ENCODE measurements at regions not wholly inside any gene's neighbourhood (a gene's known extent, or its start where the extent isn't known, plus 50 kb on each side); places are given as distances from the start of the nearest gene placed in this dataset.

DNA sequence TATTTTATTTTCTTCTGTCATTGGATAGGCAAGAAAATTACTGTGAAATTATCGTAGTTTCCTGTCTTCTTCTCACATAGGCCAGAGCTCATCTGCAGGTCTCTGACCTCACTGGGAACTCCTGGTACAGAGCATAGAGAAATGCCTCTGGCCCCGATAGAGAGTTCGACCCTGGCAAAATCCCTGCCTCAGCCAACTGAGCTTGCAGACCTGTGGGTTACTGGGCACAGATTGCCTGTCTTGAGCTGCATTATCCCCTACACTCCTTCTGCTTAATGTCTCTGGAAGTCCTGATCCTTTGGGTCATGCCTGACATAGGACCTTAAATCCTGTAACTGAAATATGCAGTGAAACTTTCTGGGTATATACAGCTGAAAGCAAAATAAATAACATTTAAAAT lies 439.3 kb upstream of the CTNND2 start:
- no peak for DNase-seq (ENCODE audit: low spot score)

- DNase-seq (ENCODE audit: low spot score), result no peak
These were observed 431.7 kb upstream of the CTNND2 start for GRCh38 chr5:12335938-12336337.

- DNase-seq (ENCODE audit: low spot score), result no peak
These were observed 428.2 kb upstream of the CTNND2 start for GRCh38 chr5:12332480-12332879.

- no peak for DNase-seq (ENCODE audit: low spot score)
These were observed 426.8 kb upstream of the CTNND2 start for GRCh38 chr5:12330993-12331588.

DNA sequence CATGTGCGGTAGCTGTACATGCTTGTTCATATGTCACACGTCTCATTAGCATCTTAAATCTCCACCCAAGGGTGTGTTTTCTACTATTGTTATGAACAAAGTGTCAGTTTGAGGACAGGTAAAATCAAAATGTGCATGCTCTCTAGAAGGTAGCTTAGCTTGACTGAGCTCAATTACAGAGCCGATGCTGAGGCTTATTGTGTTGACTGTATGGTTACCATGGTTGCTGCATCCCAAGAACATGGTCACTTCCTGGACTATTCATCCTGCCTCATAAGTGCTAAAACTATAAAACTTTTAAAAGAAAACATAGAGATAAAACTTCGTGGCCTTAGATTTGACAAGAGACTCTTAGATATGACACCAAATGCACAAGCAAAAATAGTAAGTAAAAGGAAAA lies 426.1 kb upstream of the CTNND2 start:
- no peak for DNase-seq (ENCODE audit: low spot score)

DNA sequence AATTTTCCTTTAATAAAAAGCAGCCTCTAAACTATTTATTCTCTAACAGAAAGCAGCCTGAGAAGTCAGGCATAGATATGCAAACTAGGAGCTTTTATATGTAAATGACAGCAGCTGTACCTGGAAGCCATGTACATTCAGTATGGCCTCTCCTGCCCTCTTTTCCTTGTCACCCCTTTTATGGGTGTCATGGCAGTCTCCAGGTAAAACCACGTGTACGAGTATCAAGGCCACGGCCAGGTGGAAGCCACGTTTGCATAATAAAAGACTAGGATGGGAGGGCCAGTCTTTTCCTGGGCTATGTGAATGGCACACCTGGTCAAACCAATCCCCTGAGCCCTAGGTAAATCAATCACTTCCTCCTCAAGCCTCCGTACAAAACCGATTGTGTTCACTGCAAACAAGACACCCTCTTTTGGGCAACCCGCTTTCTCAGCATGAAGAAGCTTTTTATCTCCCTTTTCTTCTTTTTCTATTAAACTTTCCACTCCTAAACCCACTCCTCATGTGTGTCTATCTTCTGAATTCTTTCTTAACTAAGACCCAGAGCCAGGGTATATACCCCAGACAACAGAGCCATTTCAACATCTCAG lies 419.5 kb upstream of the CTNND2 start:
- no peak for DNase-seq (ENCODE audit: low spot score)

DNA sequence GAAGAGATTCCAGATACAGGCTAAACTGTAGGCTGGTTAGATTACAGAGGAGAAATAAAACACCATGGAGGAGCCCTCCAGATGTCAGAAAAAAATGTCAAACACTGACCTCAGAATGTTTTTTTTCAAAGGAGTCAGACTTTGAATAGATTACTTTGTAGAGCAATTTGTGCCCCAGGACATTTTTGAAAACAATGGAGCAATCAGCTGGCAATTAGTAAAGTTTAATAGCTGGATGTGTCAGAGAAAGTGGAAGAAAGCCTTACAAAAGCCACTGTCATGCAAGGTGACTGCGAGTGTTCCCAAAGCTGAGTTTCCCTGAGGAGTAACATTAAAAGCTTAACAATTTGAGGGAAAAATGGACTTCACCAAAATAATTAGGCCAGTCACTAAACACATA lies 417.8 kb upstream of the CTNND2 start:
- DNase-seq (ENCODE audit: low spot score), result no peak

GRCh38 chr5:12320331-12320730 lies 416.1 kb upstream of the CTNND2 start:
- no peak for DNase-seq (ENCODE audit: low spot score)

- no peak for DNase-seq (ENCODE audit: low spot score)
These were observed 412.6 kb upstream of the CTNND2 start for GRCh38 chr5:12316812-12317211.

GRCh38 chr5:12315461-12315860 lies 411.2 kb upstream of the CTNND2 start:
- DNase-seq (ENCODE audit: low spot score), result no peak

- DNase-seq (ENCODE audit: low spot score), result no peak
These were observed 409.4 kb upstream of the CTNND2 start for GRCh38 chr5:12313602-12314001.

DNA sequence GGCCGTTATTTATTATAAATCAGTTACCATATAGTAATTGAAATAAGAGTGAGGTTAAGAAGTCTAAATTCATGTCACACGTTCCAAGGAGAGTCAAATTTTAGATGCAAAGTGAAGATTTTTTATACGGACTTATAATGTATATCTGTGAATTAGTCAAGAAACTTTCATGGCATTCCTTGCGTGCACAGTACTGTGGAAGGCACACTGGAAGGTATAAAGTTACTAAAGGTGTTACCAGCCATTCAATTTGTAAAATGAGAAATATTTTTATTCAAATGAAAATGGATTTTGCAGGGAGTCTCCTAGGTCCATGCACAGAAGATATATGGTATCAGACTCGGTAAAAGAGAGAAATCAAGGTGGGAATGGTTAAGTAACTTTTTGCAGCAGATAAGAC lies 408.1 kb upstream of the CTNND2 start:
- no peak for DNase-seq (ENCODE audit: low spot score)

GRCh38 chr5:12294151-12294550 lies 389.9 kb upstream of the CTNND2 start:
- no peak for DNase-seq (ENCODE audit: low spot score)

GRCh38 chr5:12292610-12293204 lies 388.5 kb upstream of the CTNND2 start:
- peak; percentile 5 for DNase-seq (ENCODE audit: low spot score)

- no peak for DNase-seq (ENCODE audit: low spot score)
These were observed 380.4 kb upstream of the CTNND2 start for GRCh38 chr5:12284604-12285003.

DNA sequence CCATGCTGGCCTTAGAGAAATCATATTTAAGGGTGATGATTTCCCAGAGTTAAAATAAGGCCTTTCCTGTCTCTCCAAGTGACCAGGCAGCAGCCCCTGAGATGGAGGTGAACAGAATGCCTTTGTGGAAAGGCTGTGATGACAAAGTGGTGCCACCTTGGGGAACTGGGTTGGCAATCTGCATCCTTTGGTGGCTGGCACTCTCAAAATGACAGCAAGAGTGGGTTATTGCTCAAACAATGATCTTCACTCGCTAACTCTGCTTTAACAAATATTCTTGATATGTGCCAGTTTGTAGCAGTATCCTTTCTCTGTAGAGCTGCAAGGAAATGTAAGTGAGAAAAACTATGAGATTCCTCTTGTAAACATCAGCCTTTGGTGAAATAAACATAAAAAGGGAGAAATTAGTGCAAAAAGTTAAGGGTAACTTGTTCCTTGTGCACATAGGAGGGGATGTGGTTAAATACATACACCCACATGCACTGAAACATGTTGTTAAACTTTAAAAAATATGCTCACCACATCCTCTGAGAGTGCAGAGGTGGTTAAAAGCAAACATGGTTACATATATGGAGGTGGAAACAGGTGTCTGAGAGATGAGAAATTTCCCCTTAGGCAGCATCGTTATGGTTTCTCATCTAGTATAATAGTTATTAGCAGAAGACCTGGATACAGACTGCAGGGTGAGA lies 373.4 kb upstream of the CTNND2 start:
- DNase-seq (ENCODE audit: low spot score), result no peak

- no peak for DNase-seq (ENCODE audit: low spot score)
These were observed 370.0 kb upstream of the CTNND2 start for GRCh38 chr5:12274236-12274635.

DNA sequence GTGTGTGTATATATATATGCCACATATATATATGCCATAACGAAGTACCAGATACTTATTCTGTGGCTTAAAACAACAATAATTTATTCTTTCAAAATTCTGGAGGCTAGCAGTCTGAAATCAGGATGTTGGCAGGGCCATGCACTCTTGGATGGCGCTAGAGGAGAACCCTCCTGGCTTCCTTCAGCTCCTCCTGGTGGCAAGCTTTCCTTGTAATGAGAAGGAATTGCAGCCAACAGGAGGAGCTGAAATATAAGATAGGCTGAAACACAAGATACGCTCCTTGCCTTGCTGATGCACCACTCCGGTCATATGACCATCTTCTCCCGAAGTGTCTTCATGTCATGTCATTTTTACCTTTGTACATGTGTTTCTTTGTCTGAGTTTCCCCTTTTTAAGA lies 368.1 kb upstream of the CTNND2 start:
- DNase-seq (ENCODE audit: low spot score), result no peak

- DNase-seq (ENCODE audit: low spot score), result no peak
These were observed 366.7 kb upstream of the CTNND2 start for GRCh38 chr5:12270914-12271313.

- DNase-seq (ENCODE audit: low spot score), result no peak
These were observed 364.9 kb upstream of the CTNND2 start for GRCh38 chr5:12269164-12269563.

DNA sequence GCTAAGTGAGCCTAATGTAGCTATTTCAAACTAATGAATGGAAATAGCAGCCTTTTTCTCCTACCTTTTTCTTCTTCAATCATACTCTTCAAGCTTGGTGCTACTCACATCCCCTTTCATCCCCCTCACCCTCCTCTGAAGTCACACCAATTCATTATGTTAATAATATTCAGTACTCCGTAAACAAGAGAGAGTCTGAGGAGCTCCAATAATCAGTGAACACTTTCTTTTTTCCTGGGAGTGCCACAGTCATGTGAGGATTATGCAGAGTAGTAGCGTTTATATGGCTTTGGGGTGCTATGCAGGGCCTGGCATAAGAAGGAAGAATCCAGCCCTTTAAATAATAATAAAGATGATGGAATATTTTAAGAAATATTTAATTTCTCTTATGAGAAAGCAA lies 354.3 kb upstream of the CTNND2 start:
- DNase-seq (ENCODE audit: low spot score), result no peak

DNA sequence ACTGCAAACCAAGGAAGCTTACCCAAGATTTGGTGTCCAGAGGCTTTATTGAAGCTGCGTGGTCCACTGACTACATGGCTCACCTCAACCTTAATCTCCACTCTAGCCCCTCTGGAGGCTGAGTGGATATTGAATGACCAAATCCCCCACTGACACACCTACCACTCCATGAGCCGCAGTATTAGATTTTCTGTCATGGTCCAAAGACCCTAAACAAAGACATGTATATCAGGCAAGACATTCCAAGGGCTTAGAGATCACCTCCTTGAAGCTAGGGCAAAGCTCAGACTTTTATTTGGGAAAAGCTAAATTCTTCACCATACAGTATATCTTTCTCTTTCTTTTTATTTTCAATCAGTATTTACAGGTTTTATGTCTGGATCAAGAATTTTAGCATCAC lies 346.2 kb upstream of the CTNND2 start:
- DNase-seq (ENCODE audit: low spot score), result no peak

GRCh38 chr5:12248831-12249230 lies 344.6 kb upstream of the CTNND2 start:
- no peak for DNase-seq (ENCODE audit: low spot score)
